SK-N-SH treated with all-trans-retinoic acid at 6 μM for 48 hours (cell line): ENCODE measurements at regions not wholly inside any gene's neighbourhood (a gene's known extent, or its start where the extent isn't known, plus 50 kb on each side); places are given as distances from the start of the nearest gene placed in this dataset.
"Not testable (repeated sequence)": the region's sequence is repeated elsewhere in the genome, so short reads cannot be mapped to it uniquely, and the experiment has no call there.

ENCODE experiments used
- BACH2 ChIP-seq: fragments of 250-450 bp; sonication (Bioruptor Pico); IDR thresholded peaks from 2 replicates; pipeline ENCODE4 v1.9.0; 2021; ENCODE audit warnings: mild to moderate bottlenecking, borderline replicate concordance
- CSDC2 ChIP-seq: fragments of 250-450 bp; sonication (Bioruptor Pico); IDR thresholded peaks from 2 replicates; pipeline ENCODE4 v1.5.0; 2020; ENCODE audit warnings: mild to moderate bottlenecking, moderate library complexity
- OSR1 ChIP-seq: fragments of 250-450 bp; sonication (Bioruptor Pico); IDR thresholded peaks from 2 replicates; pipeline ENCODE4 v1.8.0; 2022; ENCODE audit warnings: moderate library complexity, mild to moderate bottlenecking, inconsistent platforms
- SNAI2 ChIP-seq: fragments of 250-450 bp; sonication (Bioruptor Pico); IDR thresholded peaks from 2 replicates; pipeline ENCODE4 v1.5.0; 2020; ENCODE audit warnings: mild to moderate bottlenecking, moderate library complexity
- TOX ChIP-seq: fragments of 250-450 bp; sonication (Bioruptor Pico); IDR thresholded peaks from 2 replicates; pipeline ENCODE4 v1.8.0; 2021; ENCODE audit warnings: mild to moderate bottlenecking, moderate library complexity, borderline replicate concordance
- ZC3H10 ChIP-seq: fragments of 250-450 bp; sonication (Bioruptor Pico); IDR thresholded peaks from 2 replicates; pipeline ENCODE4 v1.5.1; 2021; ENCODE audit warnings: mild to moderate bottlenecking, moderate library complexity
- ZFP30 ChIP-seq: fragments of 450-650 bp; formaldehyde crosslinking; IDR thresholded peaks from 2 replicates; pipeline ENCODE4 v1.5.0; 2022; ENCODE audit warnings: mild to moderate bottlenecking, moderate library complexity
- ZNF565 ChIP-seq: fragments of 450-650 bp; formaldehyde crosslinking; conservative IDR thresholded peaks from 2 replicates; pipeline ENCODE4 v1.5.0; 2020; ENCODE audit warnings: low read depth, mild to moderate bottlenecking, moderate library complexity
- TF ChIP-seq, protein P1 (sequence below): fragments of 250-450 bp; sonication (Bioruptor Pico); IDR thresholded peaks from 2 replicates; pipeline ENCODE4 v1.5.1; 2021; ENCODE audit warnings: mild to moderate bottlenecking, moderate library complexity
- TF ChIP-seq, protein P2 (sequence below): fragments of 250-450 bp; sonication (Bioruptor Pico); IDR thresholded peaks from 2 replicates; pipeline ENCODE4 v1.8.0; 2021; ENCODE audit warnings: low read depth, mild to moderate bottlenecking, moderate library complexity, borderline replicate concordance

DNA sequence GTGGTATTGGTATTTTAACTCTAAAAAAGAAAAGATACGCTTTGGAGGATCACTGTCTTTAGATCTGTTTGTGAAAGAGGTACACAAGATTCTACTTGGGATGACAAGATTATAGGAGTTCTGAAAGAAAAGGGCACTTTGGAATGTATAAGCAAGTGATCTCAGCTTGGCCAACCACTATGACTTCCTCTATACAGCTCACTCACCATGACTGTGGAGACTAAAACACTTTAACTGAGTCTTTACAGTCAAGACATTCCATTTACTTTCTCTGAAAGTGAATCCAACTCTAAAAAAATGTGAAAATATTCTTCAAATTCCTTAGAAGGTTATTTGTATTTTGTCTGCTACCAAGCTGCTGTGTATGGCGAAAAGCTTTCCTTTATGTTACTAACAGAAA lies 181.7 kb upstream of the KCTD7 start:
- not testable (repeated sequence) for TF ChIP-seq ZNF565 (CRISPR knock-in tag); ZFP30 (CRISPR knock-in tag); BACH2 (CRISPR knock-in tag); CSDC2; ZC3H10 (CRISPR knock-in tag); OSR1 (CRISPR knock-in tag); TOX (CRISPR knock-in tag); SNAI2 (CRISPR knock-in tag)
- TF ChIP-seq, protein P1, sequence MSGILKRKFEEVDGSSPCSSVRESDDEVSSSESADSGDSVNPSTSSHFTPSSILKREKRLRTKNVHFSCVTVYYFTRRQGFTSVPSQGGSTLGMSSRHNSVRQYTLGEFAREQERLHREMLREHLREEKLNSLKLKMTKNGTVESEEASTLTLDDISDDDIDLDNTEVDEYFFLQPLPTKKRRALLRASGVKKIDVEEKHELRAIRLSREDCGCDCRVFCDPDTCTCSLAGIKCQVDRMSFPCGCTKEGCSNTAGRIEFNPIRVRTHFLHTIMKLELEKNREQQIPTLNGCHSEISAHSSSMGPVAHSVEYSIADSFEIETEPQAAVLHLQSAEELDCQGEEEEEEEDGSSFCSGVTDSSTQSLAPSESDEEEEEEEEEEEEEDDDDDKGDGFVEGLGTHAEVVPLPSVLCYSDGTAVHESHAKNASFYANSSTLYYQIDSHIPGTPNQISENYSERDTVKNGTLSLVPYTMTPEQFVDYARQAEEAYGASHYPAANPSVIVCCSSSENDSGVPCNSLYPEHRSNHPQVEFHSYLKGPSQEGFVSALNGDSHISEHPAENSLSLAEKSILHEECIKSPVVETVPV (CRISPR knock-in tag) = not testable (repeated sequence)
- TF ChIP-seq, protein P2, sequence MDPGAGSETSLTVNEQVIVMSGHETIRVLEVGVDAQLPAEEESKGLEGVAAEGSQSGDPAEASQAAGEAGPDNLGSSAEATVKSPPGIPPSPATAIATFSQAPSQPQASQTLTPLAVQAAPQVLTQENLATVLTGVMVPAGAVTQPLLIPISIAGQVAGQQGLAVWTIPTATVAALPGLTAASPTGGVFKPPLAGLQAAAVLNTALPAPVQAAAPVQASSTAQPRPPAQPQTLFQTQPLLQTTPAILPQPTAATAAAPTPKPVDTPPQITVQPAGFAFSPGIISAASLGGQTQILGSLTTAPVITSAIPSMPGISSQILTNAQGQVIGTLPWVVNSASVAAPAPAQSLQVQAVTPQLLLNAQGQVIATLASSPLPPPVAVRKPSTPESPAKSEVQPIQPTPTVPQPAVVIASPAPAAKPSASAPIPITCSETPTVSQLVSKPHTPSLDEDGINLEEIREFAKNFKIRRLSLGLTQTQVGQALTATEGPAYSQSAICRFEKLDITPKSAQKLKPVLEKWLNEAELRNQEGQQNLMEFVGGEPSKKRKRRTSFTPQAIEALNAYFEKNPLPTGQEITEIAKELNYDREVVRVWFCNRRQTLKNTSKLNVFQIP (CRISPR knock-in tag) = not testable (repeated sequence)
